Progenitor cell of endocrine pancreas (in vitro differentiated cells): ENCODE measurements at regions not wholly inside any gene's neighbourhood (a gene's known extent, or its start where the extent isn't known, plus 50 kb on each side); places are given as distances from the start of the nearest gene placed in this dataset.

Experiments used
- DNase-seq: peaks from one replicate; pipeline ENCODE4 v3.0.0; 2021; ENCODE audit warnings: low spot score; ENCODE audit not compliant: unreplicated experiment
- H3K27ac Mint-ChIP-seq: 2 replicates; pipeline ENCODE4 v1.8.0; 2021; ENCODE audit warnings: mild to moderate bottlenecking, moderate library complexity, mixed read lengths
- H3K27me3 Mint-ChIP-seq: 2 replicates; pipeline ENCODE4 v1.8.0; 2021; ENCODE audit warnings: mixed read lengths
- H3K36me3 Mint-ChIP-seq: 2 replicates; pipeline ENCODE4 v1.8.0; 2022; ENCODE audit warnings: mixed read lengths; ENCODE audit not compliant: insufficient read depth
- H3K4me1 Mint-ChIP-seq: 2 replicates; pipeline ENCODE4 v1.8.0; 2021; ENCODE audit warnings: low read depth, mixed read lengths
- H3K4me3 Mint-ChIP-seq: 2 replicates; pipeline ENCODE4 v1.8.0; 2021; ENCODE audit warnings: low read depth, mild to moderate bottlenecking, moderate library complexity, mixed read lengths
- H3K9me3 Mint-ChIP-seq: 2 replicates; pipeline ENCODE4 v1.8.0; 2021; ENCODE audit warnings: low read depth, mixed read lengths
- TF ChIP-seq, protein P1 (sequence below): fragments of 200-600 bp; sonication (generic); IDR thresholded peaks from one replicate; pipeline ENCODE4 v1.5.0; 2021; ENCODE audit warnings: antibody characterized with exemption, mild to moderate bottlenecking; ENCODE audit not compliant: unreplicated experiment

DNA sequence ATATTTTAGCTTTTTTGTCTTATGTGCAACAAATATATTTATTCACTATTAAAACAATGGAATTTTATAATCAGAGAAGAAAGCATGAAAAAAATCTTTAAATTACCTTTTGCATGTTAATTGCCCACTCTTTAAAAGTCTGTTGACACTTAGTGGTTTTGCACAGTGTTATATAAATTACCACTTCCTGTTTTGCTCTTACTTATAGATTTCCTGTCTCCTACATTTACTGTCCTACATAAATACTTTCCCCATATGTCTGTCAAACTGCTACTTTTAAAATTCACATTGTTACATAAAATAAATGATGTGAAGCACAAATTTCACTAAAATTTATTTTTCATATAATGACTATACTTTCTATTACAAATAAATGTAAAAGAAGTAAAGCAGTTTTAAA is 161.1 kb upstream of the NDST4 start:
- Mint-ChIP-seq H3K4me3 (no peak overlapping the region), H3K4me1 (peaks cover 12% of the 10 kb centered on the region), H3K9me3 (no peaks in the 10 kb centered on the region), H3K27ac (no peak overlapping the region), H3K36me3 (no peaks in the 10 kb centered on the region), H3K27me3 (no peaks in the 10 kb centered on the region)
- TF ChIP-seq, protein P1, sequence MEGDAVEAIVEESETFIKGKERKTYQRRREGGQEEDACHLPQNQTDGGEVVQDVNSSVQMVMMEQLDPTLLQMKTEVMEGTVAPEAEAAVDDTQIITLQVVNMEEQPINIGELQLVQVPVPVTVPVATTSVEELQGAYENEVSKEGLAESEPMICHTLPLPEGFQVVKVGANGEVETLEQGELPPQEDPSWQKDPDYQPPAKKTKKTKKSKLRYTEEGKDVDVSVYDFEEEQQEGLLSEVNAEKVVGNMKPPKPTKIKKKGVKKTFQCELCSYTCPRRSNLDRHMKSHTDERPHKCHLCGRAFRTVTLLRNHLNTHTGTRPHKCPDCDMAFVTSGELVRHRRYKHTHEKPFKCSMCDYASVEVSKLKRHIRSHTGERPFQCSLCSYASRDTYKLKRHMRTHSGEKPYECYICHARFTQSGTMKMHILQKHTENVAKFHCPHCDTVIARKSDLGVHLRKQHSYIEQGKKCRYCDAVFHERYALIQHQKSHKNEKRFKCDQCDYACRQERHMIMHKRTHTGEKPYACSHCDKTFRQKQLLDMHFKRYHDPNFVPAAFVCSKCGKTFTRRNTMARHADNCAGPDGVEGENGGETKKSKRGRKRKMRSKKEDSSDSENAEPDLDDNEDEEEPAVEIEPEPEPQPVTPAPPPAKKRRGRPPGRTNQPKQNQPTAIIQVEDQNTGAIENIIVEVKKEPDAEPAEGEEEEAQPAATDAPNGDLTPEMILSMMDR, result no peak
- DNase-seq, result no peak

DNA sequence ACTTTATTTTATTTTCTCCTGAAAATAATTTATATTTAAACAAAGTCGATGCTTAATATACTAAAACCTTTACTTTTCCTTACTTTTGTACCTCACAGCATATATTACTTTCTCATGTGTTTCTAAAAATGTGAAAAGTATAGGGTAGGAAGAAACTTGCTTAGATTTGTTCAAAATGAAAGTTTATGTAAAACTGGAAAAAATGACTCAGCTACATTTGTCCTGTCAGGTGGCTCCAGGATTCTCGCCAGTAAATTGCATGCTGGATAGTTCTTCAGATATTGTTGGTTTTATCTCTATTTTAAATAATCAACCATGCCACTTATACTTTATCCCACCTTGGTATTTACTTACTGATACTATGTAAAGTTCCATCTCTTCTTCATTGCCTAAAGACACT is 159.2 kb upstream of the NDST4 start:
- Mint-ChIP-seq H3K4me3 (no peak overlapping the region), H3K9me3 (no peaks in the 10 kb centered on the region), H3K36me3 (no peaks in the 10 kb centered on the region)

DNA sequence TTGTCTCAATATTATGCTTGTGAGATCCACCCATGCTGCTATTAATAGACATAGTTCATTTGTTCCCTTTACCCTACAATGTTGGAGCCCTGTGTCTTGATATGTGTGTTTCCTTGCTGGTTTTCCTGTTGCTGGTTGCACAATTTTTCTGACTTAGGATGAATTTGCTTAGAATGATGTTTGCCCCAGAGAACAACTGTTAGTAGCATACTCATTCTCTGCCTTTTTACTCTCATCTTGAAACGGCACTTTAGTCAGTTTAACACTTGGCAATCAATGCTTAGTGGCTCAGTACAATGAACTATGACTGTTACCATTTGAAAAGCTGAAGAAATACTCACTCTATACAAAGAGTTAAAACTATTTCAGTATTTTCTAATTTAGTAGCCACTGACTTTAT is 158.8 kb upstream of the NDST4 start:
- Mint-ChIP-seq H3K27me3 (no peaks in the 10 kb centered on the region), H3K27ac (no peak overlapping the region), H3K36me3 (no peaks in the 10 kb centered on the region), H3K9me3 (no peaks in the 10 kb centered on the region), H3K4me1 (peaks cover 12% of the 10 kb centered on the region), H3K4me3 (no peak overlapping the region)
- TF ChIP-seq, protein P1, result no peak
- no peak for DNase-seq

More for the DNA sequence above, 159.2 kb upstream of the NDST4 start:
- Mint-ChIP-seq H3K27me3 (no peaks in the 10 kb centered on the region), H3K27ac (no peak overlapping the region), H3K4me1 (peaks cover 12% of the 10 kb centered on the region)
- TF ChIP-seq, protein P1, result no peak
- DNase-seq, result no peak

DNA sequence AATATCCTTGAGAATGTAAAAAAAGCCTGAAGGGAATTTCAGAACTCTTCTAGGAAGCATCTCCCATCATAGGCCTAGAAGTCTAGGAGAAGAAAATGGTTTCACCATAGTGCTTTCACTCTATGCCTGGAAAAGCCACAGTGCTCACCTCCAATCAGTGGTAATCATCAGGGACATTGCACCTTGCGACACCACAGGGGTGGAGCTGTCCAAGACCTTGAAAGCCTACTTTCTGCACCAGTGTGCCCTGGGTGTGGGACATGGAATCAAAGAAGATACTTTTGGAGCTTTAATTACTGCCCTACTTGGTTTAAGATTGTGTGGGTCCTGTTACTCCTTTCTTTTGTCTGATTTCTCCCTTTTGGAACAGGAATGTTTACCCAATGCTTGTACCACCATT is 146.8 kb upstream of the NDST4 start:
- Mint-ChIP-seq H3K27me3 (no peaks in the 10 kb centered on the region), H3K4me1 (no peaks in the 10 kb centered on the region), H3K9me3 (no peaks in the 10 kb centered on the region), H3K36me3 (no peaks in the 10 kb centered on the region), H3K27ac (no peak overlapping the region), H3K4me3 (no peak overlapping the region)
- TF ChIP-seq, protein P1, result no peak
- no peak for DNase-seq

DNA sequence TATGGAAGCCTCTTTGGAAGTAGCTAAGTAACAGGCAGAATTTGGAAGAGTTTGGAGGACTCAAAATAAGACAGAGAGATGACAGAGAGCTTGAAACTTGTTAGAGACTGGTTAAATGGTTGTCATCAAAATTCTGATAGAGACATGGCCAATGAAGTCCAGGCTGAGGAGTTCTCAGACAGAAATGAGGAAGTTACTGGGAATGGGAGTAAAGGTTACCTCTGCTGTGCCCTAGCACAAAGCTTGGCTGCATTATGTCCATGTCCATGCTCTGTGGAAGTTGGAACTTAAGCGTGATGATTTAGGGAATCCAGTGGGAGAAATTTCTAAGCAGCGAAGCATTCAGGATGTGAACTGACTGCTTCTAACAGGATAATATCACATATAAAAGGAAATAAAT is 146.2 kb upstream of the NDST4 start:
- Mint-ChIP-seq H3K36me3 (no peaks in the 10 kb centered on the region), H3K4me1 (no peaks in the 10 kb centered on the region), H3K27me3 (no peaks in the 10 kb centered on the region), H3K9me3 (no peaks in the 10 kb centered on the region), H3K27ac (no peak overlapping the region), H3K4me3 (no peak overlapping the region)
- TF ChIP-seq, protein P1, result no peak
- DNase-seq, result no peak
